DOHH2 (cell line): ENCODE measurements at regions not wholly inside any gene's neighbourhood (a gene's known extent, or its start where the extent isn't known, plus 50 kb on each side); places are given as distances from the start of the nearest gene placed in this dataset.

Experiments
- EZH2phosphoT487 ChIP-seq: fragments of 200-600 bp; sonication (generic); IDR thresholded peaks from 2 replicates; pipeline ENCODE4 v1.6.1; 2017; ENCODE audit warnings: borderline replicate concordance, mild to moderate bottlenecking, antibody characterized with exemption, low read length, moderate library complexity, mixed read lengths
- TF ChIP-seq, protein P1 (sequence below): fragments of 200-600 bp; sonication (generic); IDR thresholded peaks from one replicate; pipeline ENCODE4 v1.5.1; 2014; ENCODE audit warnings: antibody characterized with exemption, mild to moderate bottlenecking, low read depth, low read length; ENCODE audit not compliant: poor library complexity, severe bottlenecking

GRCh38 chr5:87948486-87948885, 320.2 kb downstream of the TMEM161B start:
- TF ChIP-seq, protein P1, sequence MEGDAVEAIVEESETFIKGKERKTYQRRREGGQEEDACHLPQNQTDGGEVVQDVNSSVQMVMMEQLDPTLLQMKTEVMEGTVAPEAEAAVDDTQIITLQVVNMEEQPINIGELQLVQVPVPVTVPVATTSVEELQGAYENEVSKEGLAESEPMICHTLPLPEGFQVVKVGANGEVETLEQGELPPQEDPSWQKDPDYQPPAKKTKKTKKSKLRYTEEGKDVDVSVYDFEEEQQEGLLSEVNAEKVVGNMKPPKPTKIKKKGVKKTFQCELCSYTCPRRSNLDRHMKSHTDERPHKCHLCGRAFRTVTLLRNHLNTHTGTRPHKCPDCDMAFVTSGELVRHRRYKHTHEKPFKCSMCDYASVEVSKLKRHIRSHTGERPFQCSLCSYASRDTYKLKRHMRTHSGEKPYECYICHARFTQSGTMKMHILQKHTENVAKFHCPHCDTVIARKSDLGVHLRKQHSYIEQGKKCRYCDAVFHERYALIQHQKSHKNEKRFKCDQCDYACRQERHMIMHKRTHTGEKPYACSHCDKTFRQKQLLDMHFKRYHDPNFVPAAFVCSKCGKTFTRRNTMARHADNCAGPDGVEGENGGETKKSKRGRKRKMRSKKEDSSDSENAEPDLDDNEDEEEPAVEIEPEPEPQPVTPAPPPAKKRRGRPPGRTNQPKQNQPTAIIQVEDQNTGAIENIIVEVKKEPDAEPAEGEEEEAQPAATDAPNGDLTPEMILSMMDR = no peak
- no peak for TF ChIP-seq EZH2phosphoT487
